ENCODE measurements at regions not wholly inside any gene's neighbourhood (a gene's known extent, or its start where the extent isn't known, plus 50 kb on each side); places are given as distances from the start of the nearest gene placed in this dataset.

DNA sequence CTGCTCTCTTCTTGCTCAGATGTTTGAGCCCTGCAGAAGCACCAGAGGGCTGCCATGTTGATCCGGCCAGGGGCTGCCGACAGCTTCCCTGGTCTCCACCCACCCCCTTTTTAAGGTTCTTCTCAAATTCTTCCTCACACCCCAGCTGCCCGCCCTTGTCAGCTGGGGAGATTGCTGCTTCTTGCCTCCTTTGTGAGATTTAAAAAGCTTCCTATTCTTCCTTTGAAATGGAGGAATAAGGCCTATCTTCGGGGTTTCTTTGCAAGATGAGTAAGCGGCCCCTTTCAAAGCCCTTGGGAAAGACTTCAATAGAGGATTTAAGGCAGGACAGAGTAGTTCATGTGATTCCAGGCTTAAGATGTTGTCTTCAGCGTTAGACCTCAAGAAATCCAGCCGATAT is 211.9 kb upstream of the SHH start:
- TF ChIP-seq CTCF (IDR thresholded peaks at IDR 0.05; ENCODE audit: low read depth, low read length, missing input control) = no peak
- no peak for TF ChIP-seq RAD21 (IDR thresholded peaks at IDR 0.05)
- TF ChIP-seq, protein P1, sequence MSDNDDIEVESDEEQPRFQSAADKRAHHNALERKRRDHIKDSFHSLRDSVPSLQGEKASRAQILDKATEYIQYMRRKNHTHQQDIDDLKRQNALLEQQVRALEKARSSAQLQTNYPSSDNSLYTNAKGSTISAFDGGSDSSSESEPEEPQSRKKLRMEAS (IDR thresholded peaks at IDR 0.05) = no peak
- TF ChIP-seq ATF3 (IDR thresholded peaks at IDR 0.05) = no peak
- TF ChIP-seq, protein P2, sequence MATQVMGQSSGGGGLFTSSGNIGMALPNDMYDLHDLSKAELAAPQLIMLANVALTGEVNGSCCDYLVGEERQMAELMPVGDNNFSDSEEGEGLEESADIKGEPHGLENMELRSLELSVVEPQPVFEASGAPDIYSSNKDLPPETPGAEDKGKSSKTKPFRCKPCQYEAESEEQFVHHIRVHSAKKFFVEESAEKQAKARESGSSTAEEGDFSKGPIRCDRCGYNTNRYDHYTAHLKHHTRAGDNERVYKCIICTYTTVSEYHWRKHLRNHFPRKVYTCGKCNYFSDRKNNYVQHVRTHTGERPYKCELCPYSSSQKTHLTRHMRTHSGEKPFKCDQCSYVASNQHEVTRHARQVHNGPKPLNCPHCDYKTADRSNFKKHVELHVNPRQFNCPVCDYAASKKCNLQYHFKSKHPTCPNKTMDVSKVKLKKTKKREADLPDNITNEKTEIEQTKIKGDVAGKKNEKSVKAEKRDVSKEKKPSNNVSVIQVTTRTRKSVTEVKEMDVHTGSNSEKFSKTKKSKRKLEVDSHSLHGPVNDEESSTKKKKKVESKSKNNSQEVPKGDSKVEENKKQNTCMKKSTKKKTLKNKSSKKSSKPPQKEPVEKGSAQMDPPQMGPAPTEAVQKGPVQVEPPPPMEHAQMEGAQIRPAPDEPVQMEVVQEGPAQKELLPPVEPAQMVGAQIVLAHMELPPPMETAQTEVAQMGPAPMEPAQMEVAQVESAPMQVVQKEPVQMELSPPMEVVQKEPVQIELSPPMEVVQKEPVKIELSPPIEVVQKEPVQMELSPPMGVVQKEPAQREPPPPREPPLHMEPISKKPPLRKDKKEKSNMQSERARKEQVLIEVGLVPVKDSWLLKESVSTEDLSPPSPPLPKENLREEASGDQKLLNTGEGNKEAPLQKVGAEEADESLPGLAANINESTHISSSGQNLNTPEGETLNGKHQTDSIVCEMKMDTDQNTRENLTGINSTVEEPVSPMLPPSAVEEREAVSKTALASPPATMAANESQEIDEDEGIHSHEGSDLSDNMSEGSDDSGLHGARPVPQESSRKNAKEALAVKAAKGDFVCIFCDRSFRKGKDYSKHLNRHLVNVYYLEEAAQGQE (IDR thresholded peaks at IDR 0.05) = no peak
- TF ChIP-seq TAF1 (conservative IDR thresholded peaks at IDR 0.05) = no peak
- no peak for TF ChIP-seq EGR1 (IDR thresholded peaks at IDR 0.05; ENCODE audit: low read depth in 2 of 2)
